Hematopoietic multipotent progenitor cell (in vitro differentiated cells): ENCODE measurements at regions not wholly inside any gene's neighbourhood (a gene's known extent, or its start where the extent isn't known, plus 50 kb on each side); places are given as distances from the start of the nearest gene placed in this dataset.

ENCODE experiments used
- DNase-seq, 3 donors: peaks; one replicate each; pipeline ENCODE4 v3.0.0-alpha.2; 2011 to 2015; ENCODE audit warnings: low read depth in 2 of 3, low spot score in 2 of 3

- DNase-seq, result no peak
Measured at GRCh38 chr15:95345867-95346266, 984.6 kb upstream of the NR2F2 start.

- DNase-seq, result no peak
Measured at GRCh38 chr15:95346721-95347475, 983.6 kb upstream of the NR2F2 start.

- no peak for DNase-seq
Measured at GRCh38 chr15:95347837-95348236, 982.7 kb upstream of the NR2F2 start.

- no peak for DNase-seq
Measured at GRCh38 chr15:95350908-95351307, 979.6 kb upstream of the NR2F2 start.

- no peak for DNase-seq
Measured at GRCh38 chr15:95352631-95353187, 977.8 kb upstream of the NR2F2 start.

GRCh38 chr15:95353512-95353911 lies 977.0 kb upstream of the NR2F2 start:
- DNase-seq, result no peak

- no peak for DNase-seq
Measured at GRCh38 chr15:95359966-95360365, 970.5 kb upstream of the NR2F2 start.

GRCh38 chr15:95362306-95362705 lies 968.2 kb upstream of the NR2F2 start:
- DNase-seq, result no peak

- no peak for DNase-seq
Measured at GRCh38 chr15:95363646-95364045, 966.9 kb upstream of the NR2F2 start.

GRCh38 chr15:95365511-95366107 lies 964.9 kb upstream of the NR2F2 start:
- DNase-seq, result peak in 1 of 3 donors; percentile 1

- DNase-seq, result no peak
Measured at GRCh38 chr15:95368191-95368590, 962.3 kb upstream of the NR2F2 start.

GRCh38 chr15:95368755-95369601 lies 961.5 kb upstream of the NR2F2 start:
- DNase-seq, result no peak

GRCh38 chr15:95370291-95370690 lies 960.2 kb upstream of the NR2F2 start:
- DNase-seq, result no peak

GRCh38 chr15:95371664-95372063 lies 958.8 kb upstream of the NR2F2 start:
- DNase-seq, result no peak

GRCh38 chr15:95375281-95375680 lies 955.2 kb upstream of the NR2F2 start:
- no peak for DNase-seq

GRCh38 chr15:95377258-95377852 lies 953.1 kb upstream of the NR2F2 start:
- no peak for DNase-seq

GRCh38 chr15:95394186-95395067 lies 936.1 kb upstream of the NR2F2 start:
- DNase-seq, result no peak

GRCh38 chr15:95400428-95400827 lies 930.1 kb upstream of the NR2F2 start:
- DNase-seq, result no peak

- DNase-seq, result no peak
Measured at GRCh38 chr15:95401587-95401986, 928.9 kb upstream of the NR2F2 start.

- DNase-seq, result no peak
Measured at GRCh38 chr15:95405447-95405846, 925.1 kb upstream of the NR2F2 start.
